H9 (cell line): ENCODE measurements at regions not wholly inside any gene's neighbourhood (a gene's known extent, or its start where the extent isn't known, plus 50 kb on each side); places are given as distances from the start of the nearest gene placed in this dataset.

Experiments
- DNase-seq: peaks from one replicate; pipeline ENCODE4 v3.0.0-alpha.2; 2017
- H2AFZ ChIP-seq: one replicate; pipeline ENCODE4 v1.6.1; 2013; ENCODE audit warnings: mild to moderate bottlenecking, low read length, control low read depth, moderate library complexity
- H2AK5ac ChIP-seq: 2 replicates; pipeline ENCODE4 v1.6.1; 2013; ENCODE audit warnings: low read length, control low read depth, mixed read lengths; ENCODE audit not compliant: insufficient read length
- H2BK120ac ChIP-seq: one replicate; pipeline ENCODE4 v1.6.1; 2013; ENCODE audit warnings: low read depth, mild to moderate bottlenecking, low read length, control low read depth, inconsistent platforms; ENCODE audit not compliant: poor library complexity, severe bottlenecking
- H2BK12ac ChIP-seq: 2 replicates; pipeline ENCODE4 v1.6.1; 2013; ENCODE audit warnings: low read length, control low read depth, mixed read lengths, low read depth; ENCODE audit not compliant: insufficient read length
- H2BK15ac ChIP-seq: 2 replicates; pipeline ENCODE4 v1.6.1; 2013; ENCODE audit warnings: low read depth, low read length, control low read depth
- H2BK20ac ChIP-seq: one replicate; pipeline ENCODE4 v1.6.1; 2013; ENCODE audit warnings: low read depth, mild to moderate bottlenecking, low read length, control low read depth, inconsistent platforms; ENCODE audit not compliant: poor library complexity, severe bottlenecking
- H2BK5ac ChIP-seq: 2 replicates; pipeline ENCODE4 v1.6.1; 2013; ENCODE audit warnings: low read length, control low read depth, mixed read lengths; ENCODE audit not compliant: insufficient read length
- H3K14ac ChIP-seq: 2 replicates; pipeline ENCODE4 v1.6.1; 2013; ENCODE audit warnings: low read length, control low read depth; ENCODE audit not compliant: insufficient read depth
- H3K18ac ChIP-seq: 2 replicates; pipeline ENCODE4 v1.6.1; 2013; ENCODE audit warnings: low read depth, mild to moderate bottlenecking, mixed read lengths, low read length, control low read depth; ENCODE audit not compliant: insufficient read length
- H3K23ac ChIP-seq: 2 replicates; pipeline ENCODE4 v1.6.1; 2013; ENCODE audit warnings: low read length, control low read depth, mixed read lengths, low read depth; ENCODE audit not compliant: insufficient read length
- H3K23me2 ChIP-seq: 2 replicates; pipeline ENCODE4 v1.6.1; 2013; ENCODE audit warnings: low read depth, mild to moderate bottlenecking, mixed read lengths, low read length, control low read depth; ENCODE audit not compliant: insufficient read length, poor library complexity, severe bottlenecking
- H3K27ac ChIP-seq: 2 replicates; pipeline ENCODE4 v1.5.1; 2013; ENCODE audit warnings: low read length, control low read depth, mixed read lengths, low read depth; ENCODE audit not compliant: insufficient read length
- H3K27me3 ChIP-seq: 2 replicates; pipeline ENCODE4 v1.6.1; 2013; ENCODE audit warnings: low read length, control low read depth, inconsistent platforms; ENCODE audit not compliant: insufficient read depth
- H3K4ac ChIP-seq: 2 replicates; pipeline ENCODE4 v1.6.1; 2013; ENCODE audit warnings: low read depth, mild to moderate bottlenecking, control low read depth, inconsistent platforms, low read length, moderate library complexity
- H3K4me1 ChIP-seq: 2 replicates; pipeline ENCODE4 v1.6.1; 2013; ENCODE audit warnings: low read length, control low read depth, inconsistent platforms; ENCODE audit not compliant: insufficient read depth
- H3K4me2 ChIP-seq: 2 replicates; pipeline ENCODE4 v1.6.1; 2013; ENCODE audit warnings: low read length, control low read depth, mixed read lengths; ENCODE audit not compliant: insufficient read length, insufficient read depth
- H3K56ac ChIP-seq: 2 replicates; pipeline ENCODE4 v1.6.1; 2013; ENCODE audit warnings: low read depth, mild to moderate bottlenecking, mixed read lengths, low read length, control low read depth; ENCODE audit not compliant: insufficient read length
- H3K79me1 ChIP-seq: 2 replicates; pipeline ENCODE4 v1.6.1; 2013; ENCODE audit warnings: low read depth, mild to moderate bottlenecking, moderate library complexity, low read length, control low read depth, inconsistent platforms; ENCODE audit not compliant: insufficient read depth, poor library complexity, severe bottlenecking
- H3K79me2 ChIP-seq: 2 replicates; pipeline ENCODE4 v1.6.1; 2013; ENCODE audit warnings: low read length, control low read depth, inconsistent platforms; ENCODE audit not compliant: insufficient read depth
- H3K9ac ChIP-seq: 2 replicates; pipeline ENCODE4 v1.6.1; 2013; ENCODE audit warnings: low read length, control low read depth, mixed read lengths; ENCODE audit not compliant: insufficient read length; ENCODE audit errors: extremely low read depth
- H3K9me3 ChIP-seq: one replicate; pipeline ENCODE4 v1.6.1; 2013; ENCODE audit warnings: low read depth, low read length, inconsistent platforms; ENCODE audit not compliant: control insufficient read depth
- H3T11ph ChIP-seq: one replicate; pipeline ENCODE4 v1.6.1; 2013; ENCODE audit warnings: mild to moderate bottlenecking, low read length, control low read depth, inconsistent platforms
- H4K20me1 ChIP-seq: one replicate; pipeline ENCODE4 v1.6.1; 2013; ENCODE audit not compliant: control insufficient read depth, insufficient read length, insufficient read depth
- H4K5ac ChIP-seq: 2 replicates; pipeline ENCODE4 v1.6.1; 2013; ENCODE audit warnings: low read depth, mild to moderate bottlenecking, mixed read lengths, low read length, control low read depth; ENCODE audit not compliant: insufficient read length
- H4K8ac ChIP-seq: replicated peaks from 2 replicates; pipeline ENCODE4 v1.6.1; 2013; ENCODE audit warnings: low read length, control low read depth, mixed read lengths, low read depth; ENCODE audit not compliant: insufficient read length
- H4K91ac ChIP-seq: 2 replicates; pipeline ENCODE4 v1.6.1; 2013; ENCODE audit warnings: low read depth, mild to moderate bottlenecking, moderate library complexity, mixed read lengths, low read length, control low read depth; ENCODE audit not compliant: insufficient read length
- H3K27ac Mint-ChIP-seq, 3 experiments: 2 replicates in 2 of 3; 3 replicates in 1 of 3; pipeline ENCODE4 v1.8.0; 2020 to 2021; ENCODE audit warnings: mixed read lengths in 3 of 3, mild to moderate bottlenecking in 1 of 3, moderate library complexity in 1 of 3
- H3K27me3 Mint-ChIP-seq: 2 replicates; pipeline ENCODE4 v1.8.0; 2021; ENCODE audit warnings: low read depth, mild to moderate bottlenecking, moderate library complexity, mixed read lengths
- H3K36me3 Mint-ChIP-seq, 3 experiments: 2 replicates in 2 of 3; 3 replicates in 1 of 3; pipeline ENCODE4 v1.8.0; 2020 to 2021; ENCODE audit warnings: low read depth in 3 of 3, mixed read lengths in 3 of 3; ENCODE audit not compliant: insufficient read depth in 1 of 3
- H3K4me1 Mint-ChIP-seq, 2 experiments: 2 replicates each; pipeline ENCODE4 v1.8.0; 2020; ENCODE audit warnings: mixed read lengths in 2 of 2
- H3K4me3 Mint-ChIP-seq, 2 experiments: 2 replicates in 1 of 2; 3 replicates in 1 of 2; pipeline ENCODE4 v1.8.0; 2020 to 2021; ENCODE audit warnings: mild to moderate bottlenecking in 2 of 2, mixed read lengths in 2 of 2, moderate library complexity in 1 of 2
- H3K9me3 Mint-ChIP-seq, 2 experiments: 2 replicates in 1 of 2; 3 replicates in 1 of 2; pipeline ENCODE4 v1.8.0; 2020; ENCODE audit warnings: mild to moderate bottlenecking in 2 of 2, mixed read lengths in 2 of 2, moderate library complexity in 1 of 2
- CTCF ChIP-seq: fragments of 200-600 bp; sonication (generic); conservative IDR thresholded peaks from 3 replicates; pipeline ENCODE4 v1.8.0; 2021; ENCODE audit warnings: antibody characterized with exemption, mild to moderate bottlenecking
- WGBS: extraction: QIAGEN DNeasy Blood & Tissue Kit; methylation state at CpG from one replicate; pipeline ENCODE4 v1.1.7; 2013; ENCODE audit warnings: missing lambda C conversion rate, low lambda C conversion rate, mixed read lengths; ENCODE audit not compliant: insufficient read length; ENCODE audit errors: extremely low coverage; 5-methylcytosine and 5-hydroxymethylcytosine counted together

GRCh38 chr1:62380181-62380580, 56.7 kb upstream of the USP1 start:
- peaks cover 9 to 15% of the 10 kb centered on the region in 2 experiments for H3K4me1 Mint-ChIP-seq
- Histone ChIP-seq H3T11ph (no peak overlapping the region), H3K23ac (no peak overlapping the region), H4K5ac (no peak overlapping the region), H3K14ac (no peak overlapping the region), H2BK20ac (no peak overlapping the region), H3K4me2 (no peak overlapping the region), H3K4ac (no peak overlapping the region), H2BK12ac (no peak overlapping the region), H3K79me2 (no peaks in the 10 kb centered on the region), H2BK120ac (no peak overlapping the region), H2AFZ (no peak overlapping the region), H3K56ac (no peak overlapping the region), H3K9ac (no peak overlapping the region), H3K27me3 (no peaks in the 10 kb centered on the region), H4K20me1 (no peaks in the 10 kb centered on the region), H2AK5ac (no peak overlapping the region), H3K4me1 (no peaks in the 10 kb centered on the region), H3K18ac (no peak overlapping the region), H3K79me1 (no peaks in the 10 kb centered on the region), H2BK15ac (no peak overlapping the region), H3K23me2 (no peaks in the 10 kb centered on the region), H3K9me3 (no peaks in the 10 kb centered on the region), H4K8ac (no peak overlapping the region), H2BK5ac (no peak overlapping the region), H4K91ac (no peak overlapping the region), H3K27ac (no peak overlapping the region)
- WGBS: 100% methylated on average over 3 of the region's 5 CpGs
- DNase-seq: no peak
- no peak overlapping the region for H3K4me3 Mint-ChIP-seq
- H3K27me3 Mint-ChIP-seq: no peaks in the 10 kb centered on the region; the same call in 1 of the 2 replicates
- H3K27ac Mint-ChIP-seq: no peak overlapping the region
- no peaks in the 10 kb centered on the region for H3K36me3 Mint-ChIP-seq
- H3K9me3 Mint-ChIP-seq: peaks cover 0 to 5% of the 10 kb centered on the region in 2 experiments; a peak in 1 of 5 replicates
- TF ChIP-seq CTCF: no peak
